Omental fat pad (tissue), 3 donors: ENCODE measurements at regions not wholly inside any gene's neighbourhood (a gene's known extent, or its start where the extent isn't known, plus 50 kb on each side); places are given as distances from the start of the nearest gene placed in this dataset.

Experiments
- ATAC-seq: fragments of 150-250 bp; one replicate; pipeline ENCODE4 v1.9.1; 2016; ENCODE audit warnings: mild to moderate bottlenecking, moderate library complexity; ENCODE audit not compliant: low FRiP score
- DNase-seq: peaks from one replicate; pipeline ENCODE4 v3.0.0-alpha.2; 2019; ENCODE audit warnings: low spot score
- TF ChIP-seq, protein P1 (sequence below), 3 donors: fragments of 450-650 bp; IDR thresholded peaks; one replicate each; pipeline ENCODE4 v1.5.1; 2016 to 2017; ENCODE audit warnings: antibody characterized with exemption in 3 of 3, mild to moderate bottlenecking in 3 of 3, moderate library complexity in 2 of 3

DNA sequence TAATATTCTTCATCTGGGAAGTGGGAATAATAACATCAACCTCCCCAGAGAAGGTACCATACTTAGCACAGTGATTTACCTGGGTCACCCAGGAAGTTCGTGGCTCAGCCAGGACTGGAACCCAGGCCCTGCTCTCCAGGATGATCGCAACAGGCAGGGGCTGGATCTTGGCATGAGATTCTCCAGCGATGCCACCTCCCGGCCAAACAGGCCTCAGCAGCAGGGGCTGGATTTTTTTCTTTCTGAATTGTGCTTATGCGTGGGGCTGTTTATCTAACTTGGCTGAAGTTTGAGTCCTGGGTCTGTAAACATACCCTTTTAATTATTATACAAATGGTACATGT lies 129.5 kb upstream of the PTPN1 start:
- DNase-seq = no peak
- ATAC-seq = no peak
- TF ChIP-seq, protein P1, sequence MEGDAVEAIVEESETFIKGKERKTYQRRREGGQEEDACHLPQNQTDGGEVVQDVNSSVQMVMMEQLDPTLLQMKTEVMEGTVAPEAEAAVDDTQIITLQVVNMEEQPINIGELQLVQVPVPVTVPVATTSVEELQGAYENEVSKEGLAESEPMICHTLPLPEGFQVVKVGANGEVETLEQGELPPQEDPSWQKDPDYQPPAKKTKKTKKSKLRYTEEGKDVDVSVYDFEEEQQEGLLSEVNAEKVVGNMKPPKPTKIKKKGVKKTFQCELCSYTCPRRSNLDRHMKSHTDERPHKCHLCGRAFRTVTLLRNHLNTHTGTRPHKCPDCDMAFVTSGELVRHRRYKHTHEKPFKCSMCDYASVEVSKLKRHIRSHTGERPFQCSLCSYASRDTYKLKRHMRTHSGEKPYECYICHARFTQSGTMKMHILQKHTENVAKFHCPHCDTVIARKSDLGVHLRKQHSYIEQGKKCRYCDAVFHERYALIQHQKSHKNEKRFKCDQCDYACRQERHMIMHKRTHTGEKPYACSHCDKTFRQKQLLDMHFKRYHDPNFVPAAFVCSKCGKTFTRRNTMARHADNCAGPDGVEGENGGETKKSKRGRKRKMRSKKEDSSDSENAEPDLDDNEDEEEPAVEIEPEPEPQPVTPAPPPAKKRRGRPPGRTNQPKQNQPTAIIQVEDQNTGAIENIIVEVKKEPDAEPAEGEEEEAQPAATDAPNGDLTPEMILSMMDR (IDR thresholded peaks at IDR 0.05) = no peak

DNA sequence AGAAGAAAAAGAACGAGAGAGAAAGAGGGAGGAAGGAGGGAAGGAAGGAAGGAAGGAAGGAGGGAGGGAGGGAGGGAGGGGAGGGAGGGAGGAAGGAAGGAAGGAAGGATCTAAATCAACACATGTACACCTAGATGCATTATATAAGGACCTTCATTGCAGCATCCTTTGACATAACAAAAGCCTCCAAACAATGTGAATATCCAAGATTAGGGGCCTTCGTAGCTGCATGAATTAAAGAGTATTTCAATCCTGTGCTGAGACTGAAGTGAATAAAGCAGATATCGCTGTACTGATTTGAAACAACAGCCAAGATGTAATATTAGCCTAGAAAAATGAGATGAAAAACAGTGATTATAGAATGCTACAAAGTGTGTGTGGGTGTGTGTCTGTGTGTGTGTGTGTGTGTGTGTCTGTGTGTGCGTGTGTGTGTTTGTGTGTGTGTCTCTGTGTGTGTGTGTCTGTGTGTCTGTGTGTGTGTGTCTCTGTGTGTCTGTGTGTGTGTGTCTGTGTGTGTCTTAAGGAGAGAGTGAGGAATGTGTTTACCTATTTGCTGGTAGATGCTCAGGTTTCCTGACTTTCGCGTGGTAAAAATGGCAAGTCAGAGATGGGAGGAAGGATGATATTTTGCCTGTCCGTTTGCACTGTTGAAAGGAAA lies 129.0 kb upstream of the PTPN1 start:
- TF ChIP-seq, protein P1 (IDR thresholded peaks at IDR 0.05) = no peak
- DNase-seq = no peak
- no peak for ATAC-seq

DNA sequence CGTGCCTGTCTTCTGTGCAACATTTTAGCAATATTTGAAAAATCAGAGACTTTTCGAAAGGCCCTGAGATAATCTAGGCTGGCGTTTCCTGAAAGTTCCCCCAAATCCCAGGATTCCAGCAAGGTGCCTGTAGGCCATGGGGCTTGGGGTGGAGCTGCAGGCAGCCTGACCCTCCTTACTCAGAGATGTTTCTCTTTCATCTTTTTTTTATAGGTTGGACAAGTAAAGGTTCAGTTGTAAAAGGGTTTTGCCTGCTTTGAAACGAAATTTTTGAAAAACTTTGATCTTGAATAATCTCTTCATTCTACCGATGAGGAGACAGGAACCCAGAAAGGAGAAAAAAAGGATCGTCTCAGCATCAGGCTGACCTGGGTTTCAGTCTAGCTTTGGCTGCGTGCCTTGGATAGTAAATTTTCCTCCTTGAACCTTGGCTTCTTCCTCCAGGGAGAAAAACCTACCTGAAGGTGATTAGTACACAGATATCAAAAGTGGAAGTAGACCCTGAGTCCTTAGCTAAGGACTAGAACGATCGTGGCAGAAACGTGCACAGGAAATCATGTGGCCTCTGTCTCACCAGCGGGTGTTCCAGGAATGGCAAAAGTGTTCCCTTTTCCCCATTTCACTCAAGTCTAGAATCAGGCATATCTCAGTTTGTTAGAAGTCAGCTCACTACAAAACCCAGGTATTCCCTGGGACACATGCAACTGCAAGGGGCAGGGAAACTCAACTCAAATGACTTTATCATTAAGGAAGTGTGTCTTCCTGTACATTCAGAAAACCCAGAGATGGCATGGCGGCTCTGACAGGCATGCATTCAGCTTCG lies 128.2 kb upstream of the PTPN1 start:
- TF ChIP-seq, protein P1 (IDR thresholded peaks at IDR 0.05) = no peak
- ATAC-seq = no peak
- DNase-seq = no peak

DNA sequence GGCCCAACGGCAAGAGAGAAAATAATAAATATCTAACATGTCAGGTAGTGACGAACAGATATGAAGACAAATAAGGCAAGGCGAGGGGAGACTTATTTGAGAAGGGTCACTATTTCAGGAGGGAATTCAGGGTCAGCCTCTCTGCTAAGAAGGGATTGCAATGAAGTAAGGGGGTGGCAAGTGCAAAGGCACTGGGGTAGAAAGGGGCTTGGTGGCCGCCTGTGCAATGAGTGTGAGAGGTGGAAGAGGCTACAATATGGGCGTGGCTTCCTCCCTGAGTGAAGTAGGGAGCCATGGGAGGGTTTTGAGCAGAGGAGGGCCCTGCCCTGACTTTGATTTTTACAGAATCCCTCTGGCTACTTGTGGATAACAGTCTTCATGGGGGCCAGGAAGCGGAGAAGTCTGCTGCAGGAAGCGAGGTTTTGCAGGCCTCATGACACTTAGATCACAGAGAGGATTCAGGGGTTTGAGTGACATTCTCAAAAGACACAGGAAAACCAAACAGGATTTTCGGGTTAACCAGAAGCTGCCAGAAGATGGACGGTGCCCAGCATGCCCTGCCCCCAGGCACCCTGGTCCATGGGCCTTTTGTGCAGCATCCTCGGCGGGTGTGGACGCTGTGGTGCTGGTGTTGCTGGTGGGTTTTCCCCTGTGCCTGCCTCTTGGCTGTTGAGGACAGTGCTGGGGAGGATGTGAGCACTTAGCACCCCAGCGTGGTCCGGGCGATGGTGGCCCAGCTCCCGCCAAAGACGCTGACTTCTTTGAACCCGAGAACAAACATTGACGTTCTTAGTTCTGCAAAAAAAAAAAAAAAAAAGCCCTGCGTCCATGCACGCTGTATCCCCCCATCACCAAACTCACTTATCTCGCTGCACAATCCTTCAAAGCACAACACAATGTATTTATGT lies 124.2 kb upstream of the PTPN1 start:
- no peak for DNase-seq
- ATAC-seq = no peak
- TF ChIP-seq, protein P1 (IDR thresholded peaks at IDR 0.05) = no peak

DNA sequence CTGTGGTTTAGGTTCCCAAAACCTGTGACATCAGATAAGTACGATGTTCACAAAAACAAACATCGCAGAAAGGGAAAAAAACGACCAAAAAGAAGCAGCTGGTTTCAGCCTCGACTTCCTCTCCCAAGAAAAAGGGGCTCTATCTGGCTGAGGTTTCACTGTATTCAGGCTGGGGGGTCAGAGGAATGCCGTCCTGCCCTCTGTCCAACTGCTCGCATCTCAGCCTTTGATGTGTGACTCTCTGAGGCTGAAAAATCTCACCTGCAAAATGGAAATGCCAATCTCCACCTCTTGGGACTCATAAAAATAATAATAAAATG lies 123.6 kb upstream of the PTPN1 start:
- no peak for ATAC-seq
- TF ChIP-seq, protein P1 (IDR thresholded peaks at IDR 0.05) = no peak
- no peak for DNase-seq

DNA sequence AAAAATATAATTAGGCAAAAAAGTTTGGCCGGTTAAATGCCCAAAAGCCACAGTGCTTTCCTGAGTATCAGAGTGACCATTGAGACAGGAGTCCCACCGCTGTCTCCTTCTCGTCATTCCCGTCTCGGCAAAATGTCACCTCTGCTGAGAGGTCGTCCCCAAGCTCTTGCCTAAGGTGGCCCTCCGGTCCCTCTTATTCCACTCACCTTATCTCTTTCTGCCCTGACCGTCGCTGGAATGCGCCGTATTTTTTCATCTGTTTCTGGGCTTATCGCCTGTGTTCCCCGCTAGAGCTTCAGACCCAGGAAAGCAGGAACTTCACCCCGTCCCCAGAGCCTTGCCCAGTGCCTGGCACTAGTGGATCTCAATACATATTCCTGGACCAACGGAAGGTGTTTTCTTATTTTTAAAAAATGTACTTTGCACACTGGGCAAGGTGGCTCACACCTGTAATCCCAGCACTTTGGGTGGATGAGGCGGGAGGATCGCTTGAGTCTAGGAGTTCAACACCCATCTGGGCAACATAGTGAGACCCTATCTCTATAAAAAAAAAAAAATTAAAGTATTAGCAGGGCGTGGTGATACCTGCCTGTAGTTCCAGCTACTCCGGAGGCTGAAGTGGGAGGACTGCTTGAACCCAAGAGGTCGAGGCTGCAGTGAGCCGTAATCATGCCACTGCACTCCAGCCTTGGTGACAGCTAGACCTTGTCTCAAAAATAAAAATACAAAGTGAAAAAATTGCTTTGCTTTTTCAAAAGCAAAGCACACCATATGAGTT lies 122.8 kb upstream of the PTPN1 start:
- ATAC-seq (no peak), DNase-seq (no peak)
- TF ChIP-seq, protein P1 (IDR thresholded peaks at IDR 0.05) = no peak
